Muscle of leg (tissue), 3 donors: ENCODE measurements at regions not wholly inside any gene's neighbourhood (a gene's known extent, or its start where the extent isn't known, plus 50 kb on each side); places are given as distances from the start of the nearest gene placed in this dataset.
A peak's percentile ranks its signal among the peaks of the same experiment; 100 is the strongest.

Experiments used
- DNase-seq: peaks from one replicate; pipeline ENCODE4 v3.0.0; 2013
- H3K27ac ChIP-seq: one replicate; pipeline ENCODE4 v1.5.1; 2013; ENCODE audit warnings: mild to moderate bottlenecking, low read length, control low read depth
- H3K27me3 ChIP-seq: one replicate; pipeline ENCODE4 v1.6.1; 2013; ENCODE audit warnings: low read length; ENCODE audit not compliant: control insufficient read depth, insufficient read depth
- H3K36me3 ChIP-seq: one replicate; pipeline ENCODE4 v1.6.1; 2013; ENCODE audit warnings: low read length; ENCODE audit not compliant: control insufficient read depth, insufficient read depth
- H3K4me1 ChIP-seq: one replicate; pipeline ENCODE4 v1.6.1; 2013; ENCODE audit warnings: low read length; ENCODE audit not compliant: control insufficient read depth, insufficient read depth
- H3K4me3 ChIP-seq: one replicate; pipeline ENCODE4 v1.5.1; 2013; ENCODE audit warnings: low read length, control low read depth
- H3K9me3 ChIP-seq: replicated peaks from 2 replicates; pipeline ENCODE4 v1.6.1; 2013; ENCODE audit warnings: low read depth, low read length; ENCODE audit not compliant: control insufficient read depth
- WGBS: methylation state at CpG from one replicate; pipeline ENCODE4 v1.1.5; 2013; ENCODE audit warnings: missing lambda C conversion rate; ENCODE audit not compliant: insufficient coverage; 5-methylcytosine and 5-hydroxymethylcytosine counted together

GRCh38 chr2:11938196-11938595 lies 191.8 kb downstream of the LPIN1 start:
- peak overlapping the region; percentile 23 for H3K27ac ChIP-seq
- H3K4me1 ChIP-seq, result peaks cover 7% of the 10 kb centered on the region
- no peaks in the 10 kb centered on the region for H3K36me3 ChIP-seq
- H3K4me3 ChIP-seq, result no peak overlapping the region
- no peaks in the 10 kb centered on the region for H3K9me3 ChIP-seq
- H3K27me3 ChIP-seq, result no peaks in the 10 kb centered on the region
- WGBS, result 69% methylated on average over 11 of the region's 11 CpGs
- DNase-seq, result peak; percentile 57

GRCh38 chr2:11939523-11939922 lies 193.1 kb downstream of the LPIN1 start:
- WGBS, result 100% methylated on average over 1 of the region's 2 CpGs
- Histone ChIP-seq H3K4me1 (peaks cover 7% of the 10 kb centered on the region), H3K9me3 (no peaks in the 10 kb centered on the region), H3K4me3 (no peak overlapping the region), H3K36me3 (no peaks in the 10 kb centered on the region), H3K27ac (no peak overlapping the region), H3K27me3 (no peaks in the 10 kb centered on the region)
- DNase-seq, result no peak

GRCh38 chr2:11940121-11940743 lies 193.8 kb downstream of the LPIN1 start:
- no peaks in the 10 kb centered on the region for H3K9me3 ChIP-seq
- no peaks in the 10 kb centered on the region for H3K36me3 ChIP-seq
- no CpG with 5 or more reads among the region's 3 CpGs for WGBS
- DNase-seq, result no peak
- no peak overlapping the region for H3K4me3 ChIP-seq
- no peaks in the 10 kb centered on the region for H3K27me3 ChIP-seq
- no peak overlapping the region for H3K27ac ChIP-seq
- peaks cover 7% of the 10 kb centered on the region for H3K4me1 ChIP-seq

GRCh38 chr2:11940799-11941198 lies 194.4 kb downstream of the LPIN1 start:
- Histone ChIP-seq H3K36me3 (no peaks in the 10 kb centered on the region), H3K4me3 (no peak overlapping the region), H3K4me1 (peaks cover 7% of the 10 kb centered on the region), H3K9me3 (no peaks in the 10 kb centered on the region), H3K27me3 (no peaks in the 10 kb centered on the region), H3K27ac (no peak overlapping the region)
- 100% methylated on average over 1 of the region's 4 CpGs for WGBS
- DNase-seq, result no peak

- DNase-seq, result no peak
Measured at GRCh38 chr2:11941201-11942177, 195.1 kb downstream of the LPIN1 start.

GRCh38 chr2:11942178-11942569 lies 195.7 kb downstream of the LPIN1 start:
- WGBS, result 88% methylated on average over 4 of the region's 5 CpGs
- H3K27ac ChIP-seq, result no peak overlapping the region

More at GRCh38 chr2:11941201-11942177, 195.1 kb downstream of the LPIN1 start:
- Histone ChIP-seq H3K27ac (no peak overlapping the region), H3K4me1 (peaks cover 7% of the 10 kb centered on the region), H3K36me3 (no peaks in the 10 kb centered on the region), H3K9me3 (no peaks in the 10 kb centered on the region), H3K27me3 (no peaks in the 10 kb centered on the region), H3K4me3 (no peak overlapping the region)
- 91% methylated on average over 5 of the region's 17 CpGs for WGBS

GRCh38 chr2:11944311-11944710 lies 197.9 kb downstream of the LPIN1 start:
- H3K27me3 ChIP-seq, result no peaks in the 10 kb centered on the region
- H3K4me3 ChIP-seq, result no peak overlapping the region
- WGBS, result 57% methylated on average over 1 of the region's 4 CpGs
- H3K27ac ChIP-seq, result no peak overlapping the region
- H3K36me3 ChIP-seq, result no peaks in the 10 kb centered on the region
- DNase-seq, result no peak
- no peaks in the 10 kb centered on the region for H3K9me3 ChIP-seq
- peaks cover 3% of the 10 kb centered on the region for H3K4me1 ChIP-seq

More at GRCh38 chr2:11942178-11942569, 195.7 kb downstream of the LPIN1 start:
- no peak for DNase-seq
- Histone ChIP-seq H3K9me3 (no peaks in the 10 kb centered on the region), H3K4me1 (peaks cover 7% of the 10 kb centered on the region), H3K4me3 (no peak overlapping the region), H3K36me3 (no peaks in the 10 kb centered on the region), H3K27me3 (no peaks in the 10 kb centered on the region)

GRCh38 chr2:11945139-11946126 lies 199.0 kb downstream of the LPIN1 start:
- H3K36me3 ChIP-seq, result no peaks in the 10 kb centered on the region
- H3K4me3 ChIP-seq, result no peak overlapping the region
- peaks cover 3% of the 10 kb centered on the region for H3K4me1 ChIP-seq
- H3K27ac ChIP-seq, result no peak overlapping the region
- no peaks in the 10 kb centered on the region for H3K27me3 ChIP-seq
- DNase-seq, result no peak
- 67% methylated on average over 3 of the region's 5 CpGs for WGBS
- H3K9me3 ChIP-seq, result no peaks in the 10 kb centered on the region

- Histone ChIP-seq H3K27me3 (no peaks in the 10 kb centered on the region), H3K4me3 (no peak overlapping the region), H3K9me3 (no peaks in the 10 kb centered on the region), H3K4me1 (no peaks in the 10 kb centered on the region), H3K27ac (no peak overlapping the region), H3K36me3 (no peaks in the 10 kb centered on the region)
- DNase-seq, result no peak
- WGBS, result no CpG with 5 or more reads among the region's 4 CpGs
Measured at GRCh38 chr2:11947956-11948355, 201.5 kb downstream of the LPIN1 start.
